Fibroblast of skin of left quadriceps (primary cell): ENCODE measurements at regions not wholly inside any gene's neighbourhood (a gene's known extent, or its start where the extent isn't known, plus 50 kb on each side); places are given as distances from the start of the nearest gene placed in this dataset.

Experiments
- DNase-seq, 2 experiments: peaks; one replicate each; pipeline ENCODE4 v3.0.0-alpha.2; 2013; ENCODE audit warnings: low read depth in 2 of 2

DNA sequence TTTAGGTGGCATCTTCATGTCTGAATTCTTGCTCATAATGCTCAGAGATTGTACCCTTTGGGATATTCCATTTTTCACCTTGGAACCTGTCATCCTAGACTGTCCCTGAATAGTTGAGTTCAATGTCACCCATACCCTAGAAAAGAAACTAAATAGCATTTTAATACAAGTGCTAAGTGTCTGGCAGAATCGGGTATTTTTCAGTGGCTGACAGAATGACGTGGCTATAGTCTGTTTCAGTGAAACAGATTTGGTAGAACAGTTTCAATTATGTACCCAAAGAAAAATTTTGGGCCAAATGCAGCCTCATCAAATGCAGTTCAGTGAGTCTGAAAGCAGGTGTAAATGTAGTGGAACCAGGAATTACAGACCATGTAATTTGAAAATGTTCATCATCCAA lies 1041.2 kb downstream of the DTWD2 start:
- no peak for DNase-seq

DNA sequence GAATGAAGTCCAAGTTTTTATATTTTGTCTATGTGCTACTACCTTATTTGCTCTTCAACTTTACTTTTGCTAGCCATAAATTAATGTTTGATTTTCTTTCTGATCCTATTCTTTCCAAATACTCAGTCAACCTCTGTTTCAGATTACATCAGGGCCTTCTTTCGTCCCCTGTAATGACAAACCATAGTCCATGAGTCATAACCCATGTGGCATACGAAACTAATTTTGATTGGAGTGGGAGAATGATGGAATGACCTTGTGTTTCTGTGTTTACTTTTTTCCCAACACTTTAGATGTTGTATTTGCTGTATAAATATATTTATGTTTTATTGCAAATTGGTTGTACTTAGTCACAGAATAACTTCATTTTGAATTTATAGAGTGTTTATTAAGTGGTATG lies 1043.1 kb downstream of the DTWD2 start:
- DNase-seq = no peak

DNA sequence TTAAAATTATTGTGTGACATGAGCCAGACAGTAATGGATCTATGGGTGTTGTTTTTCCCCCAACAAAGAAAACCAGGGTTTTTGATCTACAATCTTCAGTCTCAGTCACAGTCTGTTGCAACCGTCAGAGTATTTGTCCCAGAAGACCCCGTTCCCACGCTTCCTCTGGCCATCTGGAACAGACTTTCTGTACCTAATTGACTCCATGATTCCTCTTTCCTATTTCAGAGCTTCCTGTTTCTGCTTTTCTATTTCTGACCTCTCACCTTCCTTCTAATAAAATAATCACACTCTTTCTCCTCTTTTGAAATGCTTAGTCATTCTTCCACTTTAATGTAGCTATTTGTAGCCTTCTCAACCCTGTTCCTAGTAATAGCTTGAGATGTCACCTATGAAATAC lies 1044.8 kb downstream of the DTWD2 start:
- no peak for DNase-seq

DNA sequence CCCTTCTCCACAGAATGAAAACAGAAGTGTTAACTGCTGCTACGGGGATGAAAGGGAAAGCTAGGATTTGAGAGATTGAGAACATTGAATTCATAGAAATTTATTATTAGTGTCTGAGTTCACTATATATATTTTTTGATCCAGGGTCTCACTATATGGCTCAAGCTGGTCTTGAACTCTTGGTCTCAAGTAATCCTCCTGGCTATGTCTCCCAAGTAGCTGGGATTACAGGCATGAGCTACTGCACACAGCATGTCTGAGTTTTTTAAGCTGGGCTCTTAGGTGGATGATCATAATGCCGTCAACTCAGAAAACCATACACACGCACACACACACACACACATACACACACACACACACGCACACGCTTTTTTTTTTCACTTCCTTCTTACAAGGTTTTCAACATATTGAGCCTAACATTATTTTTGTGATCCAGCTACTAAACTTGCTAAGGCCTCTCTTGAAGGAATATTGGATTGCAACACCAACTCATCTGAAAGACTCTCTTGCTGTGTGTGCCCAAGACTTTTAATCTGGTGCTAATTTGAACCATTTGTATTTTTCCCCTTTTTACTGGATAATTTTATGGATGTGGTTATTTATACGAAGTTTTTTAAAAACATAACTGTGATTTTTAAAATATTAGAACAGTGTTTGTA lies 1045.4 kb downstream of the DTWD2 start:
- DNase-seq = no peak

DNA sequence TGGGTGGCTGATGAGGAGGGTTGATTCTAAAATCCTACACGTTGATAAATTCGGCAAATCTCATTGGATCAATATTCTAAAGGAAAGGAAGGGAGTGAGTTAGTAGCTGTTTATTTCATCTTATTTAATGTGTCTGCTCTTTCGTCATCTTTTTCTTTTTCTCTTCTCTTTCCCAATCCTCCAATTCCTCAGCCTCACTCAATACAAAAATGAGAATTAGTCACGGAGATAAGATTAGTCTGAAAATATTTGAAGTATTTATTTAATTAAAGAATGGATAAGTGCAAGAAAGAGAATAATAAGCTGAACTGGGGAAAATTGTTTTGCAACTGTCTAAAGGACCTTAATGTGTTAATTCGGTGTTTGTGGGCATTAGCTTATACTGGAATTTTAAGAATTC lies 1095.1 kb downstream of the DTWD2 start:
- DNase-seq = peak in 1 of 2 experiments; percentile 5

DNA sequence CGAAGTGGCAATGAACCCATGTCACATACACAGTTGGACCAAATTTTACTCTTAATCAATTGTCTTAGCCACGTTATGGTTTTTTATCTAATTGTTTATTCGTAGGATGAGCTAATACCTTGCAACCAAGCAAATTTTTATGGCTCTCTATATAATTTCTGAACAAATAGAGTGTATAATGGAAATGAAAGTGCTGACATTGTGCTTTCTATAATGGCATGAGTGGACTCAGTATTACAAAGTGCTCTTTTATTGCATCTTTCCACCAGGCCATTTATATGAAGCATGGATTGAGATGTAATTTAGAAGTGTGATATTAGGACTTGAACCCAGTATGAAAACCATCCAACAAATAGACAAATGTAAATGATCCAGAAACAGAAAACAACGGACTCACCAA lies 1096.0 kb downstream of the DTWD2 start:
- no peak for DNase-seq

DNA sequence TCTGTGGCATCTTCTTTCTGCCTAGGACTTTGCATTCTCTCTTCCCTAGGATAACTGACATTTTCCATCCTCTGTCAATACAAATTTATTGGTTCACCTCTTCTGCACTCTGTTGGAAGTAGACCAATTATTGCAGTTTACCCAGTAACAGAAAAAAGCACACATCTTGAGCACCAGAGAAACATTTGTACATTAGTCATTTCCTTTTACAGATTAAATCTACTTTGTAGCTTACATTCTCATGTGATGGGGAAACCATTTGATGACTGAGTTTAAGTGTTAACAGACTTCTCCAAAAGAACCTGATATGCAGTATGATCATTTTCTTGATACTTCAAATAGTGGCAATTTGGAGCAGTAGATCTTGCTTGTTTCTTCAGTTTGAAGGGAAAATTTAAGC lies 1098.8 kb downstream of the DTWD2 start:
- DNase-seq = peak; percentile 64 to 76

DNA sequence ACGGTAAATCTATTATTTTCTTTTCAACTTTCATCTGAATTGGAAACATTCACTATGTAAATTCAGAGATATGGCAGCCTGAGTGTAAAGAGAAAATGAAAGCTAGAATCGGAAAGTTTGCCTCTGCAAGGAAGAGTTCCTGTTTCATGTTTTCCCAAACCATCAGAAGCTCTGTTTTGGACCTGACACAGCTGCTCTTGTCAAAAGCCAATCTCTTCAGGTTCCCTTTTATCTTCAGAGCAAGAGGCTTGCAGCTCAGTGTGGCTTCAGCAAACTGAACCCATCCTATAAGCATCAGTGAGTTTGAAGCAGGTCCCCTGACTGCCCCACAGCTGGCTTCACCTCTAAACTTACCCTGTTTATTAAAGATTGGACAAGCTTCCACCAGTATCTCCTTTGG lies 1099.7 kb downstream of the DTWD2 start:
- DNase-seq = no peak

DNA sequence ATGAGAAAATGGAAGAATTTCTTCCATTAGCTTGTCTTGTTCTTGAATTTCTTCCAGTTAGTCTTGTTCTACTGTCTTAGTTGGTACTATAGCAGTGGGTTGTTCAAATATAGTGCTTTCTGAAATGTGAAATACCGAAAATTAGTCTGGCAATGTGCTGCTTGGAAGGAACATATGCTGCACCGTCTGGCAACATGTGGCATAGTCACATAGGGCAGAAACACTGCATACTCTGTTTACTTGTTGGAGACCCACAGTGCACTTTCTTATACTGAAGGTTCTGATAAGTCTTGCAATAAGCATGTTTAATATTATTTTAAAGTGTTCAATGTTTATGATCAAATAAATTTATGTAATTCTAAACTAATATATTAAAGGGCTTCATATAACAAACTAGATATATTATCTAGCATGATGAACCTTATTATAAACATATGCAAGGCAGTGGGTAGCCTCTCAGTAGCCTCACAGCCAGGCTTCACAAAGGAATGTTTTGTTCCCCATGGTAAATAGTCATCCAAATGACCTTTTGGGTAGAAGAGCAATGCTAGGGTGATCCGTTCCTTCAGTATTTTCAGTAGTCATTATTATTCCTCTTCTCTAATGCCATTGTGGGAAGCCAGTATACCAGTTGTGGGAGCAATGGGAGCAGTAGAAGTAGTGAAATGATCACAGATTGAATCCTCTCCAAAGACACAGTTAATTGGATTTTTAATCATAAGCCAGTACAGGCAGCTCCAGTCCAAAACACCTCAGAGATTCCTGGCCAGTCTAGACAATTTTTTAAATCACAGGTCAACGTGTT lies 1106.7 kb downstream of the DTWD2 start:
- DNase-seq = no peak

DNA sequence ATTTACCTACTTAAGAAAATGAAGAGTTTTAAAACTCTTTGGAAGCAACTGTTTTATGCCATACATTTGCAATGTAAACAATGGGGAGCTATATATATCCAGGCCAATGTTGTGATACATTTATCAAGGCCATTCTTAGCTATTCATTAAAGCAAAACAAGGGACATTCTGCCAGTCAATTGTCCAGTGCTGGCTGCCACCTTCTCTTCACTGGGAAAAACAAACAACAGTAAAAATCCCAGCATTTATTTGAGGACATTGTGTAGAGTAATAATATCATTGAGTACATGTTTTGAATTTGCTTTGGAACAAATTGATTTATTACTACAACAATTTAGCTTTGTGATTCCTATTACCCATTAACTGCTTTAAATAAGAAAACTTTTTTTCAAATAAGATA lies 1107.4 kb downstream of the DTWD2 start:
- DNase-seq = no peak

DNA sequence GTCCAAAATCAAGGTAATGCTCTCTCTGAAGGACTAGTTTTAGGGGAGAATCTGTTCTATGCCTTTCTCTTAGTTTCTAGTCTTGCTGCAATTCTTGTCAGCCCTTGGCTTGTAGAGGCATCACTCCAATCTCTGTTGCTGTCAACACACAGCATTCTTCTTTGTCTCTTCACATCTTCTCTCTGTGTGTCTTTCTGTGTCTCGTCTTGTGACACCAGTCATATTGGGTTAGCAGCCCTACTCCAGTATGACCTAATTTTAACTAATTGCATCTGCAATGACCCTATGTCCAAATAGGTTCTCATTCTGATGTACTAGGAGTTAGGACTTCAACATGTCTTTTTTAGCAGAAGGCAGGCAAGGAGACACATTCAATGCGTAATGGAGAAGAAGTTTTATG lies 1110.6 kb downstream of the DTWD2 start:
- no peak for DNase-seq

DNA sequence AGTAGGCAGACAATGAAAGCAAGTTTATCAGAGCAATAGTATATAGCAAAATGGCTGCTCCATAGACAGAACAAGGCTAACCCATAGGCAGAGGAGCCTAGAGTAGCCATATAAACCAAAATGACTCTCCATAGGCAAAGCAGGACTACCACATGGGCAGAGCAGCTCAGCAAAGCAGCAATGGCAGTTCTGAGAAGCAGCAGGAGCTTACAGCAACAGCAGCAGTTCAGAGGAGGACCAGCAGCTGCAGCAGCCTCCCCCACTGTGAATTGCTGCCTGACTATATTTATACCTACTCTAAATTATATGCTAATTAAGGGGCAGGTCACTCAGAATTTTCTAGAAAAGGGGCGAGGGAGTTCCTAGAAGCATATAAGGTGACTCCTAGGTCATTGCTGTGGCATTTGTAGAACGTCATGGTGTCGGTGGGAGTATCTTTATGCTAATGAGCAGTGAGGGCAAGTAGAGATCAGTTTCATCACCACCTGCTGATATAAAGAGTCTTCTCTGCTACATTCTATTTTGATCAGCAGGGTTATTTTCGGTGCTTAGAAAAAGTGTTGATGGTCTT lies 1115.5 kb downstream of the DTWD2 start:
- no peak for DNase-seq

DNA sequence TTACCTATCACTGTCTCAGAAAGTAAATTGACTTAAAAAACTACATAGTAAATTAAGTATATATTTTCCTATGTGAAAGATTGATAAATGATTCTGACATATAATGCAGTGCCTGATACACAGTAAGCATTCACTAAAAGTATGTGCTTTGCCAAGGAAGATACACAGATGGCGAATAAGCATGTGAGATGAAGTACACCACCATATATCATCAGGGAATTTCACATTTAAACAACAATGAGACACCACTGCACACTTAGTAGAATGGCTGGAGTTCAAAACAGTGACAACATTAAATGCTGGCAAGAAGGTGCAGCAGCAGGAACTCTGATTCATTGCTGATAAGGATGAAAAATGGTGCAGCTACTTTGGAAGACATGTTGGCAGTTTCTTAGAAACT lies 1118.8 kb downstream of the DTWD2 start:
- DNase-seq = no peak

DNA sequence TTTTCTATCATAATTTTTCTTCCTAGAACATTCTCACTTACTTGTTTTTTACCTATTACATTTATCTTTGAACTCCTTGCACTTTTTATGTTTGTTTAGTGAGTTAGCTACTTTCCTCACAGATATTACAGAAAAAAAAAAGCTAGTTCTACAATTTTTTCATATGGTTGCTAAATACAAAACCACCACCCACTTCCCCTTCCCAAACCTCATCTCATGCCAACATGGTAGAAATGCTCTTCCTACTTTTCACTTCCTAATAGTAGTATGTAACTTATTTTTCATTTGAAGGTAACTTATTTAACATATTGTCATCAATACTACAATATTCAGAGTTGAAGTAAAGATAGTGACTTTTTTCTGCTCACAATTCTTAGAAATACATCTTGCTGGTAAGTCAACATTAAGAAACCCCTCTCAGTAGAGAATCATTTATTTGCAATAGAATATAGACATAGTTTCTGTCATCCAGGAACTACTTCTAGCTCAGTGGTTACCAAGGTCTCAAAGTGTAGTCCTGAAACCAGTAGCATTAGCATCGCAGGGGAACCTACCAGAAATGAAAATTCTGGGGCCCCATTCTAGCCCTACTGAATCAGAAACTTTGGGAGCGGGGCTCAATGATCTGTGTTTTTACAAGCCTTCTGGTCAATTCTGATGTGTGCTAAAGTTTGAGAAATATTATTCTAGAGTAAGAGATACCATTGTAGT lies 1124.6 kb downstream of the DTWD2 start:
- no peak for DNase-seq

DNA sequence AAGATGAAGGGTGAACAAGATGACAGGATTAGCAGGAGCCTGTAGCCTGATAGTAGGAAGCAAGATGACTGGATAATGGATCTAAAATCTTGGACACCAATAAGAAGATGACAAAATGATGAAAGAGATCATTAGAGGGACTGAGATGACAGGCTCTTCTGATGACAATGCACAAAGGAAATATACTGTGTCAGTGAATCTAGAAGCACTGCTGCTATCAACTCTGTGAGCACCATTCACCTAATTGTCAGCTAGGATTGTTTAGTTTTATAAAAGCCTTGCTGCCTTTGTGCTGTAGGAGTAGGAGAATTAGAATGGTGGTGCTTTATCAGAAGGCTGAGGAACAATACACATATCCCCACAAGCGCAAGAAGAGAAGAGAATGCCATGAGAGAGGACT lies 1127.8 kb downstream of the DTWD2 start:
- no peak for DNase-seq

DNA sequence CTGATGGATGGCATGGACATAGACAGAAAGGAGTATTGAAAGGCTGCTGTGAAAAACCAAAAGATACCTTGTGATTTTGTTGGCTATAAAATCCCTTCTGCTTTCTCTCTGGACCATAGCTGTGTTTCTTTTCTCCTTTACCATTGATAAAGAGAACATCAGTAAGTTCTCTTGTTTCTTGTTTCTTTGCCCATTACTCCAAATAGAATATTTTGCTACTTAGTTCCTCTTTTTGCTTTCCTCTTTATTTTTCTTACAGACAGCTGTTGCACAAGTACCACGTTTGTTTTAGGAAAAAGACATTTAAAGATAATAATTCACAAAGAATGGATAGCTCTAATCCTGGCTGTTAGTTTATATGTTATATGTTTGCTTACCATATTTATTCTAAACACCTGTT lies 1129.2 kb downstream of the DTWD2 start:
- no peak for DNase-seq

DNA sequence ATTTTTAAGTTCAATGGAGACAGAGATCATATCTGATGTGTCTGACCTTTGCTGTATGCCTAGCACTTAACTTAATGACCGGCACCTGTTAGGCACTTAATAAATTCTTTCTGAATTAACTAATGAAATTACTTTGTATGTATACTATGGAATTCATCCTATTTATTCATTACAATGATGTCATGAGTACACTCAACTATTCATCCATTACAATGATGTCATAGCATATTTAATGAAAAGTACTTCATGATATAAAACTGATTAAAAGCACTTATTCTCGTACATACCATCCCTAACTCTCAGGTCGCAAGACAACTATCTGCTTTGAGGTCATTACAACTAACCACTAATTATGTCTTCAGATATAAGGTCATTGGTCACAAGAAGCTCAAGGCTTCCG lies 1131.6 kb downstream of the DTWD2 start:
- DNase-seq = no peak

DNA sequence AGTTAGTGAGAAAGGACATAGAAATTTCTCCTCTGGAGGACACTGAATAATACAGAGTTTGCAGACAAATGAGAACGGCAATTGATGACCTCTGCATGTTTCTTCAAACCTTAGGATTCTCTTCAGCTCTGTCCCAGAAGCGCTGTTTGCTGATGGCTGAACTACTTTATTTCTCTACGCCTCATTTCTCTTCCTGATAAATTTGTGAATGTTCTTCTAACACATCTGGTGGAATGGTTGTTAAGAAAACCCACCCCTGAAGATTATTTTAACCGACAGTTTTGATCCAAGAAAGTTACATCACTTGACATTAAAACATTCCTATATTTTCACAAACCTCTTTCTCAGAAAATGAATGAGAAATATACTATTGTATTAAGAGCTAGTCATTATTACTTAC lies 1150.6 kb downstream of the DTWD2 start:
- no peak for DNase-seq

DNA sequence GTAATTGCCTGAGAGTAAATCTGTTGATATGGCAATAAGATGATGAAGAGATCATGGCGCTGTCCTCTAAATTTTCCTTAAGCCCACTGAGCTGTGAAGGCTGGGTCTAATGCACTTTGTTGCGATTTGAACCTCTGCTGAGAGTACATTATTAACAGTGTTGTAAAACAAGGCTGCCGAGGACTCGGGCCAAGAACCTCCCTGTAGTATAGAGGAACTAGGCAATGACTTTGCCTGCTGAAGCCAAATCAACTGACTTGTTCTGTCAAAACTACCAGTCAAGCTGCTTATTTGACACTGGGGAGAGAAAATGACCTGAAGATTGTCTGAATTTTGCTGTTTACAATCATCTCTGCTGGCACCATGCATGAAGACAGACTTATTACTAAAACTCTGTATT lies 1154.7 kb downstream of the DTWD2 start:
- DNase-seq = no peak

DNA sequence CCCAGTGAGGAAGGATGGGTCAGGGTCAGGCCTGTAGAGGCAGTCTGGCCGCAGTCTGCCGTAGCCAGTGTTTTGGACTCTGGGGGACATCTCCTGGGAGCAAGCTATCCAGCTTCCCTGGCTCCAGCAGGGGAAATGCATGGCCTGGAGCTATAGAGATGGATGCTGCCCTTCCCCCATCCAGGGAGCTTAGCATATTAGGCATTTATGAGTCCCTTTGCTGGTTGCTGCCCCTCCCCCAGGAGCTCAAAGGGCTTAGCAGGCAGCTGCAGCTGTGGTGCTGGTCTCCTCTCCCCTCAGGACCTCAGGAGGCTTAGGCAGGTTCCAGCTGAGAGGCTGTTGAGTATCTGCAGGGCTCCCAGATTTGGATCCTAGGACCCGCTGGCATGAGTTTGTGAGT lies 1158.7 kb downstream of the DTWD2 start:
- no peak for DNase-seq

DNA sequence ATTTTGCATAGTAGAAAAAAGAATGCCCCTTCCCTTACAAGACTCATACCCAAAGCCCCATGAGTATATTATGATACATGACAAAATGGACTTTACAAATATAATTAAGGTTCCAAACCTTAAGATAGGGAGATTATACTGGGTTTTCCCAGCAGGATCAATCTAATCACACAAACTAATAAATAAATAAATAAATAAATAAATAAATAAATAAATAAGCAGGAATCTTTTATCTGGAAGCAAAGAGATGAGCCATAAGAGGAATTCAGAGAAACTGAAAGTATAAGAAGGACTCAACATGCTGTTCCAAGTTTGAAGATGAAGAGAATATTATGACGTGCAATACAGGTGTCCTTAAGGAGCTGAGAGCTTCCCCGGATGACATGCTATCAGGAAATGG lies 1174.5 kb downstream of the DTWD2 start:
- DNase-seq = no peak

DNA sequence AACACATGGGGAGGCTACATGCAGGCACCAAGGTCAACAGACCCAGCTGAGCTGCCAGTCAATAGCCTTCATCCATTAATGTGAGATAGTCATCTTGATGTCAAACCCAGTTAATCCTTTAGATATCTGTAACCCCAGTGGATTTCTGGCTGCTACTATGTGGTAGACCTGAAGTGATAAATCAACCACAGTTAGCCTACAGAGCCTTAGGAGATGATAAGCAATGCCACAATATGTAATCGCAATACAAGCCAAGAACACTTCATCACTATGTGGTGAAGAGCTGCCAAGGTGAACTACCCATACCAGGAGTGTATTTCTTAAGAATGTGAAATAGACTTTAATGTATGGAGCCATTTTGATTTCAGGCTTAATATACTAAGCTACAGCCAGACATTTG lies 1175.5 kb downstream of the DTWD2 start:
- DNase-seq = peak in 1 of 2 experiments; percentile 6

DNA sequence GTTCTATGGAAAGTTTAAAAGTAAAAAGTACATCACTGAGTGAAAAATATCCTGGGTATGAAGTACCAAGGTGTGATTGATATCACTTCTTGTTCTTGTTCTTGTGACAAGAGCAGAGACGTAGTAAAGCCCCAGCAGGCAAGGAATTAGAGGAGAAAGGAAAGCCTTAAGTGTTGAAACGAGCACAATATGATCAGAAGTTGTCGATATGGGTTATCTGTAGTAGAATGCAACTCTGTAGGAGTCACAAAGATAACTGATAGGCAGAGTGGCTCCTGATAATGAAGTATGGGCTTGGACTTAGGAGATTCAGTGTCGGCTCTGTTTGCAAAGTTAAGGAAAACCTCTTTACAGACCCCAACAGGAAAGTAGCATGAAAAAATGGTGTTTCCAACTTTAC lies 1179.1 kb downstream of the DTWD2 start:
- DNase-seq = no peak
